Neural progenitor cell (in vitro differentiated cells): ENCODE measurements at regions not wholly inside any gene's neighbourhood (a gene's known extent, or its start where the extent isn't known, plus 50 kb on each side); places are given as distances from the start of the nearest gene placed in this dataset.

ENCODE experiments used
- DNase-seq: peaks from one replicate; pipeline ENCODE4 v3.0.0-alpha.2; 2016; ENCODE audit warnings: low spot score
- H2AFZ ChIP-seq: fragments of 200-600 bp; sonication (generic); replicated peaks from 2 replicates; pipeline ENCODE4 v1.6.1; 2016; ENCODE audit warnings: antibody characterized with exemption
- H3F3A ChIP-seq: fragments of 200-600 bp; sonication (generic); 2 replicates; pipeline ENCODE4 v1.6.1; 2016; ENCODE audit warnings: antibody characterized with exemption, low read depth
- H3K27ac ChIP-seq: fragments of 200-600 bp; sonication (generic); 2 replicates; pipeline ENCODE4 v1.5.1; 2016; ENCODE audit warnings: mild to moderate bottlenecking
- H3K27me3 ChIP-seq: fragments of 200-600 bp; sonication (generic); 2 replicates; pipeline ENCODE4 v1.6.1; 2016; ENCODE audit warnings: mild to moderate bottlenecking, moderate library complexity
- H3K36me3 ChIP-seq: fragments of 200-600 bp; sonication (generic); 2 replicates; pipeline ENCODE4 v1.5.1; 2016
- H3K4me1 ChIP-seq: fragments of 200-600 bp; sonication (generic); 2 replicates; pipeline ENCODE4 v1.6.1; 2016; ENCODE audit warnings: mixed run types
- H3K4me2 ChIP-seq: fragments of 200-600 bp; sonication (generic); 2 replicates; pipeline ENCODE4 v1.6.1; 2016
- H3K4me3 ChIP-seq: fragments of 200-600 bp; sonication (generic); 2 replicates; pipeline ENCODE4 v1.5.1; 2016
- H3K79me2 ChIP-seq: fragments of 200-600 bp; sonication (generic); 2 replicates; pipeline ENCODE4 v1.6.1; 2016; ENCODE audit warnings: low read depth
- H3K9ac ChIP-seq: fragments of 200-600 bp; sonication (generic); 2 replicates; pipeline ENCODE4 v1.6.1; 2016
- H3K9me3 ChIP-seq: fragments of 200-600 bp; sonication (generic); 2 replicates; pipeline ENCODE4 v1.5.1; 2016; ENCODE audit warnings: low read depth
- H4K20me1 ChIP-seq: fragments of 200-600 bp; sonication (generic); 2 replicates; pipeline ENCODE4 v1.6.1; 2016; ENCODE audit warnings: low read depth
- H3K27ac Mint-ChIP-seq: 3 replicates; pipeline ENCODE4 v1.8.0; 2021; ENCODE audit warnings: mixed read lengths
- H3K27me3 Mint-ChIP-seq: 2 replicates; pipeline ENCODE4 v1.8.0; 2022; ENCODE audit warnings: low read depth, mild to moderate bottlenecking, inconsistent platforms, moderate library complexity, mixed read lengths; ENCODE audit not compliant: insufficient read depth
- H3K36me3 Mint-ChIP-seq: 3 replicates; pipeline ENCODE4 v1.8.0; 2021; ENCODE audit warnings: mixed read lengths
- H3K4me1 Mint-ChIP-seq: 3 replicates; pipeline ENCODE4 v1.8.0; 2021; ENCODE audit warnings: mixed read lengths
- H3K4me3 Mint-ChIP-seq: 3 replicates; pipeline ENCODE4 v1.8.0; 2021; ENCODE audit warnings: mild to moderate bottlenecking, moderate library complexity, mixed read lengths
- H3K9me3 Mint-ChIP-seq: 3 replicates; pipeline ENCODE4 v1.8.0; 2020; ENCODE audit warnings: mixed read lengths
- CTCF ChIP-seq: fragments of 200-600 bp; sonication (generic); IDR thresholded peaks from 2 replicates; pipeline ENCODE4 v1.5.1; 2017; ENCODE audit warnings: antibody characterized with exemption, mild to moderate bottlenecking
- EZH2 ChIP-seq: fragments of 200-600 bp; sonication (generic); IDR thresholded peaks from 2 replicates; pipeline ENCODE4 v1.6.1; 2017; ENCODE audit warnings: antibody characterized with exemption, mild to moderate bottlenecking, moderate library complexity
- EZH2phosphoT487 ChIP-seq: fragments of 200-600 bp; sonication (generic); IDR thresholded peaks from 2 replicates; pipeline ENCODE4 v1.6.1; 2017; ENCODE audit warnings: antibody characterized with exemption

DNA sequence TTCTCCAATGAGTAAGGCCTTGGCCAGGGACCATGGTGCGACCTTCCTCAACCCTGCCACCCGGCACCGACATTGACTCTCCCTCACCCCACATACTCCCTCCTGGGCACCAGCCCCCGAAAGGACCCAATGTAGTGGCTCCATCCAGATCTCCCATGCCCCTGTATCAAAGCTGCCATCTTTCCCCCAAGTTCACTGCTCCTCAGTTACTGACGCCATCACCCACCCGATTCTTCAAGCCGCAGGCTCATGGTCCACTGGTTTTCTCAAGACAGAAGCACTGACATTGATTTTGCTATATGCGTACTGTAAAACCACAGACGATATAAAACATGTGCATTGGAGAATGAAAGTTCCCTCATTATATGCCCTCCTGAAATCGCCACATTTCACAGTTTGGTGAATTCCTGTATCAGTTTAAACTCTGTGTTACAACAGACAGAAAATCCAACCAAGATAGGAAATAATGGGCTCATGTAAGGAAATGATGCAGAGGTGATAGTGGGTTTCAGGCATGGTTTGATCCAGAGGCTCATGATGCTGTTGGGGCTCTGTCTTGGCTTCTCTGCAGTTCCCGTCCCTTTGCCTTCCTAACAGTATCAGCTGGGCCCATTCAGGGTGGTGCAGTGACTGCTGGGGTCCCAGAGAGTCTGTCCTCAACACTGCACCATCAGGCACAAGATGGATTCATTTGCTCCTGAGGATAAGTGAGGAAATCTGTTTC lies 207.3 kb upstream of the IER5L start:
- H3K9me3 ChIP-seq = no peaks in the 10 kb centered on the region
- peaks cover 14% of the 10 kb centered on the region for H3K4me1 Mint-ChIP-seq
- no peak overlapping the region for H3K27ac ChIP-seq
- H3K9ac ChIP-seq = no peak overlapping the region
- H3K9me3 Mint-ChIP-seq = no peaks in the 10 kb centered on the region
- peaks cover 14% of the 10 kb centered on the region for H3K4me1 ChIP-seq
- no peak for DNase-seq
- no peaks in the 10 kb centered on the region for H4K20me1 ChIP-seq
- H3K79me2 ChIP-seq = no peaks in the 10 kb centered on the region
- H3F3A ChIP-seq = peaks cover 11% of the 10 kb centered on the region
- no peak overlapping the region for H2AFZ ChIP-seq
- H3K4me3 ChIP-seq = no peak overlapping the region
- H3K27me3 ChIP-seq = peaks cover 25% of the 10 kb centered on the region
- peaks cover 12% of the 10 kb centered on the region for H3K27me3 Mint-ChIP-seq
- no peak for TF ChIP-seq EZH2
- no peak for TF ChIP-seq CTCF
- no peak for TF ChIP-seq EZH2phosphoT487
- peak overlapping the region; percentile 36 for H3K27ac Mint-ChIP-seq
- H3K4me3 Mint-ChIP-seq = peak overlapping the region; percentile 48
- H3K36me3 Mint-ChIP-seq = no peaks in the 10 kb centered on the region
- H3K36me3 ChIP-seq = no peaks in the 10 kb centered on the region
- no peak overlapping the region for H3K4me2 ChIP-seq

DNA sequence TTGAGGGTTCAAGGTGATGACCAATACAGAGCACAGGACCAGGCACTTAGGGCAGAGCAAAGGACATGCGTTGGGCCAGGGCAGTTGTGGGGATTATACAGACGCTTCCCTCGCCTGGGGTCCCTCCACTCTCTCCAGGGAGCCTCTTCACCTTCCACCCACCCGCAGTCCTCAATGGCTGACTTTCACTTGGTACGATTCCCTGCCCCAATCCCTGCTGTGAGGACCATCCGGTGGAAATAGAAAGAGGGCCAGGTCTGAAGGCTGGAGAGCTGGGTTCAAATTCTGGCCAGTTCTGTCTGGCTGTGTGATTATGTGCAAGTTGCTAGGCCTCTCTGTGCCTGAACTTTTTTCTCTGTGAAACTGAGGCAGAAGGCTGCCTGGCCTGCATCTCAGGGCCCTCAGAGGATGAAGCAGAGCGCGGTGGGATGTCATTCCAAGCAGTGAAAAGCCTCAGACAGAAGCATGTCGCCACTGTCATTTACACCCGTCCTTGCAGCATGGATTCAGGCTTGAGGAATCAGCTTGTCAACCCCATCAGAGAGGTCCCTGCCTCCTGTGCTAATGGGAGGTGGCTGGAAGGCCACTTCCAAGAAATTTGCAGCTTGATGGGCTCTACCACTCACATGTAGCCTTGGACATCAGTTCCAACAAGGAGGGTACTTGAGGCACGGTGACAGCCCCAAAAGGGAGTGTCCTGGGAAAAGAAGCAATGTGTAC lies 206.6 kb upstream of the IER5L start:
- TF ChIP-seq CTCF (no peak), EZH2phosphoT487 (no peak), EZH2 (no peak)
- Histone ChIP-seq H3K27me3 (peaks cover 25% of the 10 kb centered on the region), H3K79me2 (no peaks in the 10 kb centered on the region), H3K4me1 (peaks cover 14% of the 10 kb centered on the region), H3F3A (peaks cover 11% of the 10 kb centered on the region), H3K4me3 (no peak overlapping the region), H2AFZ (no peak overlapping the region), H3K27ac (no peak overlapping the region), H3K9me3 (no peaks in the 10 kb centered on the region), H3K36me3 (no peaks in the 10 kb centered on the region), H4K20me1 (no peaks in the 10 kb centered on the region), H3K9ac (no peak overlapping the region), H3K4me2 (no peak overlapping the region)
- Mint-ChIP-seq H3K27me3 (peaks cover 12% of the 10 kb centered on the region), H3K9me3 (no peaks in the 10 kb centered on the region), H3K4me1 (peaks cover 14% of the 10 kb centered on the region), H3K4me3 (peak overlapping the region; percentile 60), H3K36me3 (no peaks in the 10 kb centered on the region), H3K27ac (peak overlapping the region; percentile 36)
- DNase-seq = no peak

GRCh38 chr9:129383561-129384490 lies 205.8 kb upstream of the IER5L start:
- Histone ChIP-seq H2AFZ (peak overlapping the region; percentile 92), H4K20me1 (no peaks in the 10 kb centered on the region), H3K4me3 (peak overlapping the region; percentile 60), H3K9ac (no peak overlapping the region), H3F3A (peaks cover 11% of the 10 kb centered on the region), H3K27me3 (peaks cover 25% of the 10 kb centered on the region), H3K9me3 (no peaks in the 10 kb centered on the region), H3K27ac (no peak overlapping the region), H3K79me2 (no peaks in the 10 kb centered on the region), H3K4me1 (peaks cover 14% of the 10 kb centered on the region), H3K4me2 (peak overlapping the region; percentile 91), H3K36me3 (no peaks in the 10 kb centered on the region)
- peak overlapping the region; percentile 21 for H3K27ac Mint-ChIP-seq
- no peaks in the 10 kb centered on the region for H3K9me3 Mint-ChIP-seq
- peak overlapping the region; percentile 60 for H3K4me3 Mint-ChIP-seq
- no peaks in the 10 kb centered on the region for H3K36me3 Mint-ChIP-seq
- no peak for TF ChIP-seq CTCF
- TF ChIP-seq EZH2 = no peak
- no peak for TF ChIP-seq EZH2phosphoT487
- peaks cover 12% of the 10 kb centered on the region for H3K27me3 Mint-ChIP-seq
- DNase-seq = peak; percentile 71
- H3K4me1 Mint-ChIP-seq = peaks cover 21% of the 10 kb centered on the region
